CD14-positive monocyte (primary cell): ENCODE measurements at regions not wholly inside any gene's neighbourhood (a gene's known extent, or its start where the extent isn't known, plus 50 kb on each side); places are given as distances from the start of the nearest gene placed in this dataset.
A peak's percentile ranks its signal among the peaks of the same experiment; 100 is the strongest.

Experiments used
- DNase-seq, 3 donors: peaks; one replicate each; pipeline ENCODE4 v3.0.0-alpha.2; 2011 to 2022
- H2AFZ ChIP-seq: 2 replicates; pipeline ENCODE4 v1.6.0; 2012; ENCODE audit warnings: mild to moderate bottlenecking, low read depth, low read length, inconsistent platforms; ENCODE audit not compliant: insufficient read depth, poor library complexity, severe bottlenecking
- H3K27ac ChIP-seq, 2 donors: 1 replicate in 1 of 2; 2 replicates in 1 of 2; pipeline ENCODE4 v1.5.1; 2012 to 2013; ENCODE audit warnings: low read length in 2 of 2, control low read depth in 1 of 2, inconsistent platforms in 1 of 2, low read depth in 1 of 2, mild to moderate bottlenecking in 1 of 2
- H3K27me3 ChIP-seq, 2 donors: one replicate each; pipeline versions ENCODE4 v1.6.0 to v1.6.1; 2011 to 2013; ENCODE audit warnings: low read length in 2 of 2; ENCODE audit not compliant: control insufficient read depth in 2 of 2, insufficient read depth in 2 of 2
- H3K36me3 ChIP-seq, 2 donors: replicated peaks in 1 of 2; 1 replicate in 1 of 2; 2 replicates in 1 of 2; pipeline versions ENCODE4 v1.5.1 to v1.6.1; 2012 to 2013; ENCODE audit warnings: low read length in 2 of 2, control low read depth in 1 of 2, inconsistent platforms in 1 of 2, mild to moderate bottlenecking in 1 of 2; ENCODE audit not compliant: insufficient read depth in 2 of 2, control insufficient read depth in 1 of 2
- H3K4me1 ChIP-seq, 2 donors: 1 replicate in 1 of 2; 2 replicates in 1 of 2; pipeline versions ENCODE4 v1.5.1 to v1.6.1; 2012 to 2013; ENCODE audit warnings: low read length in 2 of 2, control low read depth in 1 of 2, inconsistent platforms in 1 of 2, mild to moderate bottlenecking in 1 of 2, moderate library complexity in 1 of 2; ENCODE audit not compliant: insufficient read depth in 2 of 2, control insufficient read depth in 1 of 2
- H3K4me2 ChIP-seq: replicated peaks from 2 replicates; pipeline ENCODE3; 2012; ENCODE audit warnings: low read length, moderate library complexity, mild to moderate bottlenecking; ENCODE audit not compliant: poor library complexity, severe bottlenecking; ENCODE audit errors: extremely low read depth
- H3K4me3 ChIP-seq, 3 experiments: fragments of 200-600 bp in 1 of 3; sonication (generic) in 1 of 3; replicated peaks in 1 of 3; 1 replicate in 2 of 3; 2 replicates in 1 of 3; pipeline ENCODE4 v1.5.1; 2011 to 2013; ENCODE audit warnings: low read length in 3 of 3, mild to moderate bottlenecking in 3 of 3, control low read depth in 2 of 3, low read depth in 2 of 3, inconsistent platforms in 1 of 3, moderate library complexity in 1 of 3
- H3K79me2 ChIP-seq: 2 replicates; pipeline ENCODE4 v1.6.0; 2012; ENCODE audit warnings: mild to moderate bottlenecking, control low read depth, inconsistent platforms, low read length, moderate library complexity; ENCODE audit not compliant: insufficient read depth
- H3K9ac ChIP-seq: 2 replicates; pipeline ENCODE4 v1.6.0; 2017; ENCODE audit warnings: low read length, mild to moderate bottlenecking; ENCODE audit not compliant: insufficient read depth, poor library complexity, severe bottlenecking
- H3K9me3 ChIP-seq, 2 donors: replicated peaks in 1 of 2; 1 replicate in 1 of 2; 2 replicates in 1 of 2; pipeline versions ENCODE4 v1.5.1 to v1.6.1; 2012 to 2013; ENCODE audit warnings: low read length in 2 of 2, control low read depth in 1 of 2; ENCODE audit not compliant: control insufficient read depth in 1 of 2, insufficient read depth in 1 of 2
- H4K20me1 ChIP-seq: 2 replicates; pipeline ENCODE4 v1.6.0; 2012; ENCODE audit warnings: mild to moderate bottlenecking, low read length, control low read depth, moderate library complexity; ENCODE audit not compliant: insufficient read depth
- H3K27ac Mint-ChIP-seq, 7 donors: one replicate each; pipeline ENCODE4 v1.8.0; 2020; ENCODE audit warnings: mild to moderate bottlenecking in 7 of 7, mixed read lengths in 7 of 7, moderate library complexity in 6 of 7, inconsistent platforms in 2 of 7
- H3K27me3 Mint-ChIP-seq, 3 donors: one replicate each; pipeline ENCODE4 v1.8.0; 2021 to 2022; ENCODE audit warnings: low read depth in 3 of 3, mild to moderate bottlenecking in 3 of 3, mixed read lengths in 3 of 3, moderate library complexity in 3 of 3, inconsistent platforms in 1 of 3
- H3K36me3 Mint-ChIP-seq, 2 donors: one replicate each; pipeline ENCODE4 v1.8.0; 2020; ENCODE audit warnings: mixed read lengths in 2 of 2, inconsistent platforms in 1 of 2, mild to moderate bottlenecking in 1 of 2
- H3K4me1 Mint-ChIP-seq: one replicate; pipeline ENCODE4 v1.8.0; 2020; ENCODE audit warnings: mild to moderate bottlenecking, mixed read lengths
- H3K4me3 Mint-ChIP-seq, 2 donors: one replicate each; pipeline ENCODE4 v1.8.0; 2020; ENCODE audit warnings: mild to moderate bottlenecking in 2 of 2, mixed read lengths in 2 of 2, moderate library complexity in 1 of 2
- H3K9me3 Mint-ChIP-seq, 7 donors: one replicate each; pipeline ENCODE4 v1.8.0; 2020 to 2022; ENCODE audit warnings: mixed read lengths in 7 of 7, mild to moderate bottlenecking in 6 of 7, moderate library complexity in 6 of 7, inconsistent platforms in 2 of 7
- CTCF ChIP-seq: fragments of 200-600 bp; IDR thresholded peaks from one replicate; pipeline ENCODE4 v1.8.0; 2022; ENCODE audit warnings: antibody characterized with exemption, mild to moderate bottlenecking
- WGBS: methylation state at CpG from one replicate; pipeline ENCODE4 v1.1.5; 2013; ENCODE audit warnings: missing lambda C conversion rate; ENCODE audit not compliant: insufficient coverage; 5-methylcytosine and 5-hydroxymethylcytosine counted together
- intact Hi-C, 2 donors: fragments of 100-400 bp; cut with micrococcal nuclease; formaldehyde crosslinking; loops; one replicate each; pipeline versions ENCODE4 v1.15.0 to v1.15.1; 2023

- Mint-ChIP-seq H3K4me1 (no peaks in the 10 kb centered on the region), H3K27ac (peak overlapping the region in 1 of 7 donors; percentile 23), H3K27me3 (peaks cover 0 to 2% (median 0%) of the 10 kb centered on the region in 3 donors), H3K4me3 (no peak overlapping the region), H3K9me3 (no peaks in the 10 kb centered on the region), H3K36me3 (no peaks in the 10 kb centered on the region)
- Histone ChIP-seq H3K9me3 (no peaks in the 10 kb centered on the region), H3K27ac (no peak overlapping the region), H4K20me1 (no peaks in the 10 kb centered on the region), H3K79me2 (no peaks in the 10 kb centered on the region), H3K27me3 (no peaks in the 10 kb centered on the region), H3K9ac (no peak overlapping the region), H3K4me2 (no peak overlapping the region), H2AFZ (no peak overlapping the region), H3K36me3 (no peaks in the 10 kb centered on the region), H3K4me1 (no peaks in the 10 kb centered on the region), H3K4me3 (no peak overlapping the region)
- intact Hi-C loops: loop anchor here in 1 of 2 donors (10.0 kb wide), 1 partner anchor 255 kb away; no protein-coding TSS in a partner anchor
- no peak for DNase-seq
- no peak for TF ChIP-seq CTCF
- WGBS: 11% methylated on average over 3 of the region's 4 CpGs
Measured at GRCh38 chr7:142529591-142529990, 219.7 kb upstream of the PRSS1 start.

GRCh38 chr7:142528608-142529408 lies 220.5 kb upstream of the PRSS1 start:
- no peaks in the 10 kb centered on the region for H3K36me3 Mint-ChIP-seq
- no peak overlapping the region for H3K9ac ChIP-seq

More at GRCh38 chr7:142528608-142529408, 220.5 kb upstream of the PRSS1 start:
- intact Hi-C loops: loop anchor here in 1 of 2 donors (10.0 kb wide), 1 partner anchor 256 kb away; no protein-coding TSS in a partner anchor
- Histone ChIP-seq H4K20me1 (no peaks in the 10 kb centered on the region), H3K4me1 (no peaks in the 10 kb centered on the region), H3K4me3 (no peak overlapping the region), H3K9me3 (no peaks in the 10 kb centered on the region), H3K36me3 (no peaks in the 10 kb centered on the region), H3K79me2 (no peaks in the 10 kb centered on the region), H3K27ac (no peak overlapping the region), H3K4me2 (no peak overlapping the region), H2AFZ (no peak overlapping the region), H3K27me3 (no peaks in the 10 kb centered on the region)
- Mint-ChIP-seq H3K27me3 (peaks cover 0 to 2% (median 0%) of the 10 kb centered on the region in 3 donors), H3K9me3 (no peaks in the 10 kb centered on the region), H3K27ac (no peak overlapping the region), H3K4me1 (no peaks in the 10 kb centered on the region), H3K4me3 (no peak overlapping the region)
- WGBS: 85% methylated on average over 10 of the region's 15 CpGs
- DNase-seq: no peak
- TF ChIP-seq CTCF: no peak
